ENCODE measurements at regions not wholly inside any gene's neighbourhood (a gene's known extent, or its start where the extent isn't known, plus 50 kb on each side); places are given as distances from the start of the nearest gene placed in this dataset.

DNA sequence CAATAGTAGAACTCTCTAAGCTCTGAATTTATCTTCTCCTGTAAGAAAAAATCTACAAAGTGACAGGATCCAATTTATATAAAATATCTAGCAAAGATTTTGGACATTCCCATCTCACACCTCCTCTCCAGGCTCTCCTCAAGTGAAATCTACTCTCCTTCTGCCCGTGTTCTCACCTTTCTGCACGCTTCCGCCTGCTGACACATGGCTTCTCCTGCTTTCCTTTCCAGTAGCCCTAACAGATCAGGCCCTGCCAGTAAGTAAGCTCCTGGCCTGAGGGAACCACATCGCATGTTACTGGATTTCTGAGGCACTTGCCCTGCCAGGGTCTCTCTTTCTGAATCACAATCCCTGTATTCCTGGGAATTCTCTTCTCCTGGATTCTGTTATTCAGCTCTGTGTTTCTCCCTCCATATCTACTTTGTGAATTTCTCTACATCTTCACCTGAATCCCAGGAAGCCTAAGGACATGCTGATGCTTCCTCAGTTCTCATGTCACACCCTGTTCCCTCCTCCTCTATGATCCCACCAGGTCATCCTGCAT is 53.3 kb upstream of the TOP3B start:
- no peak for DNase-seq

DNA sequence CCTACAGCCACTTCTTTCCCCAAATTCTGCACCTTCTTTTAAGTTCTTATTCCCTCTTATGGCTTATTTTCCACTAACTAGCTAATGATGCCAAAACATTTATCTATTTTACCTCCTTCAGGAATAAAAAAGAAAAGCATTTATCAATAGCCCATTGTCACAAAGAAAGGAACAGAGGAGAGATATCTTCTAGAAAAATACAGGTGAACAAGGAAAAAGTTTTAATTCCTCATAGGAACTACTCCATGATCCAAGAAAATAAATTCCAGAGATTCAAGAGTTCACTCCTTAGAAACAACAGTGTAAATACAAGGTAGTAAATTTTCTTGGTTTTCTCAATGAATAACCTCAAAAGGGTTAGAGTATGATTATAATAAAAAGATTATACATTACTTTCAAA is 52.6 kb upstream of the TOP3B start:
- DNase-seq: no peak

DNA sequence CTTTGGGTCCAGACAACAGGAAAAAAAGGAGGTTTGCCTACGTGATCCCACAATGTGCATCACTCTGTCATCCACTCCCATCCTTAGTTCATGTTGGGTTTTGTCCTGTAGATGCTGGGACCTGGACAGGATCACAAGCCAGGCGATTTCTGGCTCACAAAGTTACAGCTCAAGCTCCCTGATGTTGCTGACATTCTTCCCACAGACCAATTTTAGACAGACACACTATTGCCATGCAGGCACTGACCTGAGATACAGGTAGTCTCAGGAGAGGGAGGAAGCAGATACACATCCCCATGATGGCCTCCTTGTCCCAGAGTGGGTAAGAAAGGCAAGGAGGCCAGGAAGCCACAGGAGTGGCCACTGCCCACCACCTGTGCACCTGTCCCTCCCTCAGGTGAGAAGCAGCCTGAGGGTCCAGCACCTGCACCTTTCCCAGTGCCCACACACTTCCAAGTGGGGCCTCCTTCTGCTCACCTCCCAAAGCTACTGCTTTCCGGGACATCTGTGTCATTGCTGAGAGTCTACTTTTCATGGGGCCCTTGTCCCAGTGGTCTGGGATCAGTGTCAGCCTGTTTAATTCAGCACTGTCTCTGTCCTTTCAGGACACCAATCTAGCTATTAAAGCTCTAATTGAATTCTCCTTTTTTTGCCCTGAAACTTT is 52.0 kb upstream of the TOP3B start:
- no peak for DNase-seq

DNA sequence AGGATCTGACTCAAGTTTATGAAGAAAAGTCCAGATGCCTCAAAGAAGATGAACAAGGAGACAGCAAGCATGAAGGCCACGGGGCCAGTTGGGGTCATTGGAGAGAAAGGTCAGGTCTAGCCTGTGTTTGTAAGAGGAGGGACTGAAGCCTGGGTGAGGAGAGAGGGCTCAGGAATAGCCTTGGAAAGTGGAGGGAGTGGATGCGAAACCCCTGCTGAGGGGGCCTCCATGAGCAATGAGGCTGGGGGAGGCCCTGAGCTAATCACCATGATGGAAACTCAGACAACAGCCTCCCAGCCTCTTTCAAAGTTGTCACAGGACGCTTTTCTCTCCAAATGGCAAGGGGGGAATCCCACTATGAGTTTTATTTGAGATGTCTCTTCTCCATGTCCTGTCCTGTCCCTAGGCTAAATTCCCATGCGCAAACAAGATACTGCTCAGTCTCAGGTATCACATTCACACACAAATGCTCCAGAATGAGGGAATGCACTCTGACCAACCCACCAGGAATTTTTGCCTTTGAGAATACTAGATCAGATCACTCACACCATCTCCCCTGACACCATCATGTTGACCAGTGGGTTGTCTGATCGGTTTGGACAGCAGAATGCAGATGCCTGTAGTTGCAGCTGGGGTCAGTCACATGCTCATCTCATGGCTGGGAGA is 51.3 kb upstream of the TOP3B start:
- DNase-seq: no peak

DNA sequence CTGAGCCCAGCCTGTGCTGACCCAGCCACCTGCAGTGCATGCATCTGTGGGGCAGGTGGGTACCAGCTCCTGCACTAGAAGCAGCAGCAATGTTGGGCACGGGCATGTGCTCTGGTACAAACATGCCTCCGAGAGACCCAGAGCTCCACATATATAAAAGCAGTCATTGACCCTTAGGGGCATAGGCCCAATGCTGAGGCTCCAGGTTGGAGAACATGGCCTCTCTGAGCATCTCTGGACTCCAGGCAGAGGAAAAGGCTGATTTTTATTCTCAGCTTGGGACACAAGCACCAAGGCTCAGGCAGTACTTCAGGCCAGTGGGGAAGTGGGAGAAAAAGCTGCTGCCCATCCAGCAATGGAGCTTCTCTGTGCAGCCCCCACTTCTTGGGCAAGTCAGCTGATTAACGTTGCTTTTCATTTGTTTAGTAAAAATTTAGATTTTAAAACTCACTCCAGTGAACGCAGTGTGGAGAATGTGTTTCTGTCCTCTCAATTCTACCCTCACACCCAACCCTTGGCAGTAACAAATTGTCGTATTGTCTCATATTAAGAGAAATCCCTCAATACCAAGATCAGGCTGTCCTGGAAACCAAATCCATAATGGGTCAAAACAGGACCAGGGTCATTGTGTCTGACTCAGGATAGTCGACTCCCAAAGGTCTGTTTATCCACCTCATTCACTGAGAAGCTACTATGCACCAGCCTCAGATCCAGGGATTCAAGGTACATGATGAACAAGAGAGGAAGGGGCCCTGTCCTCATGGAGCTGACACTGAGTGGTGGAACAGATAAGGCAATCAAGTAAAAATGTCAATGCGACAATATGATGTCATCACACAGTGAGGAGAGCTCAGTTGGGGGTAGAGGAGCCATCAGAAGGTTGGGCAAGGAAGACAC is 50.6 kb upstream of the TOP3B start:
- no peak for DNase-seq

DNA sequence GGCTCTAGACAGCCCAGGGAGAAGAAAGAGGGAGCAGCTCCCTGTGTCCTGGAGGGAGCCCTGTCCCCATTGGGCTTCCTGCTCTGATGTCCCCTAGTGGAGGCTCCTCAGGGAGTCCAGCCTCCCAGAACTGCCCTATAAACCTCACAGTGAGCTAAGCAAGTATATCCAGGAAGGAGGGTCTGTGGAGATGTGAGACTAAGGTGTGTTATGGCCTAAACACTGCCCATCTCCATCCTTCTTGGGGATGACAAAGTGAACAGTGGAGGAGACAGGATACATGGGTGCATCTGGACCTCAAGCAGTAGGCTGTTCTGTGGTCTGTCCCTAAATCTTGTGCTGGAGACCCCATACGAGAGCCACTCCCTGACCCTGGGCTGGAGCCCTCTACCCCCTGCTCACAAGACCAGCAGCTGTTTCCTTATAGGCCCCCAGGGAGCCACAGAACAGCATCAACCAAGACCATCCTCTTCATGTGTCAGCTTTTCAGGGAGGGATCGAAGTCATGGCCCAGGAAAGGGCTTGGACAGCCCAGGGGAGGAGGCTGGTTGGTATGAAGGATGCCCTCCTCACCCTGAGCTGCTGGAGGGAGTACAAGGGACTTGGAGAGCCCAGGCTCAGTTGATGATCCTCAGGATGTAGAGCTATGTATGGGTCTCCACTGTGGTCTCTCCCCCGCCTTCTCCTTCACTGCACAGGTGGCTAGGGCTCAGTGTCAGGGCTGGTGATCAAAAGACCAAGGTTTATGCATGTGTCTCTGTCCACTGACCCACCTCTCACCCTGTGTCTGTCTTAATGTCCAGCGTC is 49.7 kb upstream of the TOP3B start:
- no peak for DNase-seq
